ENCODE measurements at regions not wholly inside any gene's neighbourhood (a gene's known extent, or its start where the extent isn't known, plus 50 kb on each side); places are given as distances from the start of the nearest gene placed in this dataset.
A peak's percentile ranks its signal among the peaks of the same experiment; 100 is the strongest.

DNA sequence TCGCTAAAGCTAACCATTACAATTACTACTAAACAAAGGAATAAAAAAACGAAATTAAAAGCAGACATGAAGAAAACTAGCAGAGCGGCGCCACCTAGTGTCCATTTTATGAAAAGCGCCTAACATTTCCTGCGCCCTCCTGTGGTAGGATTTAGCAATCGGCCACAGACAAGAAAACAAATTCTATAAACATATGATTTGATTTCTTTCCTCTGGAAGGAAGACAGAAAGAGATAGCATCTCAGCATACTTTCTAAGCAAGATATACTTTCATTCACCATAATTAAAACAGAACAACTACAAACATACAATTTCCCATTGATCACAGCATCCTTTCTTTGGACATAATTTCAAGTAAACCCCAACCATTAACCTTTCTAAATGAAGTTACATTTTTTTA lies 337.7 kb upstream of the NPVF start:
- no peak overlapping the region for H3K27ac ChIP-seq (ENCODE audit: low read depth in 2 of 2, low read length in 2 of 2)
- no peaks in the 10 kb centered on the region for H3K4me1 ChIP-seq (ENCODE audit: control insufficient read depth in 2 of 3, insufficient read depth in 2 of 3, low read depth in 1 of 3, low read length in 3 of 3)
- H3K9me3 ChIP-seq (ENCODE audit: control insufficient read depth in 2 of 3, insufficient read depth in 1 of 3, low read length in 3 of 3) = no peaks in the 10 kb centered on the region
- H3K27me3 ChIP-seq (ENCODE audit: control insufficient read depth, insufficient read depth, low read length) = no peaks in the 10 kb centered on the region
- TF ChIP-seq, protein P1, sequence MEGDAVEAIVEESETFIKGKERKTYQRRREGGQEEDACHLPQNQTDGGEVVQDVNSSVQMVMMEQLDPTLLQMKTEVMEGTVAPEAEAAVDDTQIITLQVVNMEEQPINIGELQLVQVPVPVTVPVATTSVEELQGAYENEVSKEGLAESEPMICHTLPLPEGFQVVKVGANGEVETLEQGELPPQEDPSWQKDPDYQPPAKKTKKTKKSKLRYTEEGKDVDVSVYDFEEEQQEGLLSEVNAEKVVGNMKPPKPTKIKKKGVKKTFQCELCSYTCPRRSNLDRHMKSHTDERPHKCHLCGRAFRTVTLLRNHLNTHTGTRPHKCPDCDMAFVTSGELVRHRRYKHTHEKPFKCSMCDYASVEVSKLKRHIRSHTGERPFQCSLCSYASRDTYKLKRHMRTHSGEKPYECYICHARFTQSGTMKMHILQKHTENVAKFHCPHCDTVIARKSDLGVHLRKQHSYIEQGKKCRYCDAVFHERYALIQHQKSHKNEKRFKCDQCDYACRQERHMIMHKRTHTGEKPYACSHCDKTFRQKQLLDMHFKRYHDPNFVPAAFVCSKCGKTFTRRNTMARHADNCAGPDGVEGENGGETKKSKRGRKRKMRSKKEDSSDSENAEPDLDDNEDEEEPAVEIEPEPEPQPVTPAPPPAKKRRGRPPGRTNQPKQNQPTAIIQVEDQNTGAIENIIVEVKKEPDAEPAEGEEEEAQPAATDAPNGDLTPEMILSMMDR (IDR thresholded peaks at IDR 0.05; ENCODE audit: borderline replicate concordance, extremely low read depth, insufficient read depth) = peak; percentile 100
- H3K4me3 ChIP-seq (ENCODE audit: low read length in 3 of 3) = no peak overlapping the region
- no peaks in the 10 kb centered on the region for H3K36me3 ChIP-seq (ENCODE audit: control insufficient read depth in 2 of 3, insufficient read depth in 3 of 3, low read length in 3 of 3)
- FAIRE-seq (peak; percentile 96), DNase-seq (peak; percentile 68 to 88 (median 84))
- intact Hi-C loops (cut with DNase I) = loop anchor here (10.0 kb wide), 2 partner anchors 171 to 311 kb away; no protein-coding TSS in a partner anchor
- H3K9ac ChIP-seq (ENCODE audit: low read length in 3 of 3) = no peak overlapping the region

DNA sequence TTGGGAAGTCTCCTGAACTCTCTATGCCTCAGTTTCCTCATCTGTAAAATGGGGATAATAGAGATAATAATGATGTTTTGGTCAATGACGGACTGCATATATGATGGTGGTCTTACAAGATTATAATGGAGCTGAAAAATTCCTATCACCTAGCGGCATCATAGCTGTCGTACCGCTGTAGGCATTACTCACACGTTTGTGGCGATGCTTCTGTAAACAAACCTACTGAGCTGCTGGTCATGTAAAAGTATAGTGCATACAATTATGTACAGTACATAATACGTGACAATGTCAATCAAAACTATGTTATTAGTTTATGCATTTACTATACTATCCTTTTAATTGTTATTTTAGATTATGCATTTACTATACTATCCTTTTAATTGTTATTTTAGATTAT lies 339.1 kb upstream of the NPVF start:
- H3K9ac ChIP-seq (ENCODE audit: low read length in 3 of 3) = no peak overlapping the region
- intact Hi-C loops (cut with DNase I) = loop anchor here (10.0 kb wide), 2 partner anchors 173 to 313 kb away; no protein-coding TSS in a partner anchor
- TF ChIP-seq, protein P1 (IDR thresholded peaks at IDR 0.05; ENCODE audit: borderline replicate concordance, extremely low read depth, insufficient read depth) = no peak
- FAIRE-seq (no peak), DNase-seq (no peak)
- no peak overlapping the region for H3K4me3 ChIP-seq (ENCODE audit: low read length in 3 of 3)
- H3K27ac ChIP-seq (ENCODE audit: low read depth in 2 of 2, low read length in 2 of 2) = no peak overlapping the region
- H3K36me3 ChIP-seq (ENCODE audit: control insufficient read depth in 2 of 3, insufficient read depth in 3 of 3, low read length in 3 of 3) = no peaks in the 10 kb centered on the region
- H3K4me1 ChIP-seq (ENCODE audit: control insufficient read depth in 2 of 3, insufficient read depth in 2 of 3, low read depth in 1 of 3, low read length in 3 of 3) = no peaks in the 10 kb centered on the region
- no peaks in the 10 kb centered on the region for H3K27me3 ChIP-seq (ENCODE audit: control insufficient read depth, insufficient read depth, low read length)
- no peaks in the 10 kb centered on the region for H3K9me3 ChIP-seq (ENCODE audit: control insufficient read depth in 2 of 3, insufficient read depth in 1 of 3, low read length in 3 of 3)

DNA sequence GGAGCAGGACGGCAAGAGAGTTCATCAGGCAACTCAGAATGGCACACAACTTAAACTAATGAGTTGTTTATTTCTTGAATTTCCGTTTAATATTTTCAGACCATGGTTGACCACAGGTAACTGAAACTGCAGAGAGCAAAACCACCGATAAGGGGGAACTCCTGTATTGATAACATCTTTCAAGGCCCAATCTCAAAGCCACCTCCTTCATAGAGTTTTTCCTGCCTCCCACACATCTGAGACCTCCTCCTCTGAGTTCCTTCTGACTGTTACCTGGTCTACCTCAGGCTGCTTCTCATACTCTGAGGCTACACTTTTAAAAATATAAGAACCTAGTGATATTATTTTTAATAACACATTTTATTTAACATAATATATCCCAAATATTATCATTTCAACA lies 341.5 kb upstream of the NPVF start:
- TF ChIP-seq, protein P1 (IDR thresholded peaks at IDR 0.05; ENCODE audit: borderline replicate concordance, extremely low read depth, insufficient read depth) = no peak
- intact Hi-C loops (cut with DNase I) = loop anchor here (10.0 kb wide), 2 partner anchors 175 to 315 kb away; no protein-coding TSS in a partner anchor

DNA sequence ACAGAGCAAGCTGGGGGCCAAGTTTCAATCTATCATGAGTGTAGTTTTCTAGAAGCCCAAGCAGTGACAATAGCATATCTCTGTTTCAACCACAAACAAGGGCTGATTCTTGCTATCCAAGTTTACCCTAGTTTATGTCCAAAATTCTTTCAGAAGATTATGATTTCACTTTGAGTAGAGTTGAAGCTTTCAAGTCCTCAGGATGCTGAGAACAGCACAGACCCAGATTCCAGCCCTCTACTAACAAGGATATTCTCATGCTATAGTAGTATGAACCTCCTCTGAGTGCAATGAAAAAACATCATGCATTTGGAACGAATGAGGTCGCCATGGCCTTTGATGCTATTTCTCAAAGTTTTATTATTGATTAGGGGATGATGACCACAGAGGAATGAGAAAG lies 344.1 kb upstream of the NPVF start:
- no peak for DNase-seq
- Histone ChIP-seq H3K4me1 (ENCODE audit: control insufficient read depth in 2 of 3, insufficient read depth in 2 of 3, low read depth in 1 of 3, low read length in 3 of 3) (no peaks in the 10 kb centered on the region), H3K9me3 (ENCODE audit: control insufficient read depth in 2 of 3, insufficient read depth in 1 of 3, low read length in 3 of 3) (no peaks in the 10 kb centered on the region), H3K4me3 (ENCODE audit: low read length in 3 of 3) (no peak overlapping the region), H3K9ac (ENCODE audit: low read length in 3 of 3) (no peak overlapping the region), H3K36me3 (ENCODE audit: control insufficient read depth in 2 of 3, insufficient read depth in 3 of 3, low read length in 3 of 3) (no peaks in the 10 kb centered on the region), H3K27ac (ENCODE audit: low read depth in 2 of 2, low read length in 2 of 2) (no peak overlapping the region), H3K27me3 (ENCODE audit: control insufficient read depth, insufficient read depth, low read length) (no peaks in the 10 kb centered on the region)
- no peak for FAIRE-seq
- TF ChIP-seq, protein P1 (IDR thresholded peaks at IDR 0.05; ENCODE audit: borderline replicate concordance, extremely low read depth, insufficient read depth) = no peak
- intact Hi-C loops (cut with DNase I) = no loop called here

More for the DNA sequence above, 341.5 kb upstream of the NPVF start:
- no peak for DNase-seq
- Histone ChIP-seq H3K9me3 (ENCODE audit: control insufficient read depth in 2 of 3, insufficient read depth in 1 of 3, low read length in 3 of 3) (no peaks in the 10 kb centered on the region), H3K27me3 (ENCODE audit: control insufficient read depth, insufficient read depth, low read length) (no peaks in the 10 kb centered on the region), H3K27ac (ENCODE audit: low read depth in 2 of 2, low read length in 2 of 2) (no peak overlapping the region), H3K36me3 (ENCODE audit: control insufficient read depth in 2 of 3, insufficient read depth in 3 of 3, low read length in 3 of 3) (no peaks in the 10 kb centered on the region), H3K4me1 (ENCODE audit: control insufficient read depth in 2 of 3, insufficient read depth in 2 of 3, low read depth in 1 of 3, low read length in 3 of 3) (no peaks in the 10 kb centered on the region), H3K9ac (ENCODE audit: low read length in 3 of 3) (no peak overlapping the region), H3K4me3 (ENCODE audit: low read length in 3 of 3) (no peak overlapping the region)
- no peak for FAIRE-seq

Data from kidney (tissue), 13 donors.